ENCODE measurements at regions not wholly inside any gene's neighbourhood (a gene's known extent, or its start where the extent isn't known, plus 50 kb on each side); places are given as distances from the start of the nearest gene placed in this dataset.

- Mint-ChIP-seq H3K4me3 (no peak overlapping the region), H3K36me3 (ENCODE audit: low read depth) (peaks cover 4% of the 10 kb centered on the region), H3K9me3 (peaks cover 11% of the 10 kb centered on the region), H3K4me1 (ENCODE audit: low read depth) (peaks cover 18% of the 10 kb centered on the region), H3K27ac (no peak overlapping the region), H3K27me3 (ENCODE audit: insufficient read depth) (peaks cover 8% of the 10 kb centered on the region)
- DNase-seq (ENCODE audit: low spot score) = peak; percentile 8
- intact Hi-C loops (cut with micrococcal nuclease) = no loop called here
These were observed 166.0 kb upstream of the SP4 start for GRCh38 chr7:21261627-21262594.

GRCh38 chr7:21269021-21269420 is 158.9 kb upstream of the SP4 start:
- no peak for DNase-seq (ENCODE audit: low spot score)
- Mint-ChIP-seq H3K36me3 (ENCODE audit: low read depth) (no peaks in the 10 kb centered on the region), H3K4me1 (ENCODE audit: low read depth) (no peaks in the 10 kb centered on the region), H3K27ac (no peak overlapping the region), H3K27me3 (ENCODE audit: insufficient read depth) (peaks cover under 1% of the 10 kb centered on the region), H3K9me3 (peaks cover 2% of the 10 kb centered on the region), H3K4me3 (no peak overlapping the region)
- intact Hi-C loops (cut with micrococcal nuclease) = no loop called here

DNA sequence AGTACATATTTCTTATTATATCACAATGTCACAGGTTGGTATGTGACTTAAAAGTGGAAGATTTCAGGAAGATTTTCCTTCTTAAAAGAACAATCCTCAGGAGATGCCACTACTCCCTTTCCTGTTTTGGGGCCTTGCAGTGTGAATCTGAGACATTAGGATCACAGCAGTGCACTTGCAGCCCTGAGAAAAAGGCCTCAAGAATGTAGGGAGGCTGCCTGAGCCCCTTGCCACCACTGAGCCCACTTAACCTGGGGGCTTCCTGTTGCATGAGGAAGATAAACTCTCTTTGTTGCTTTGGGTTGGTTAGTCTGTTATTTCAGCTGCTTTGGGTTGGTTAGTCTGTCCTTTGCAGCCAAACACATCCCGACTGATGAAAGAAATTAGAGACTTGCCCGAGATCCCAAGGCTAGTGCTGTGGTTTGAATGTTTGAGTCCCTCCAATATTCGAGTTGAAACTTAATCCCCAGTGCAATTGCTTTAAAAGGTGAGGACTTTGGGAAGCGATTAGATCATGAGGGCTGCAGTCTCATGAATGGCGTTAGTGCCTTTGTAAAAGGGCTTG is 151.3 kb upstream of the SP4 start:
- Mint-ChIP-seq H3K27me3 (ENCODE audit: insufficient read depth) (no peaks in the 10 kb centered on the region), H3K4me3 (no peak overlapping the region), H3K9me3 (peaks cover 6% of the 10 kb centered on the region), H3K27ac (no peak overlapping the region), H3K36me3 (ENCODE audit: low read depth) (peaks cover 5% of the 10 kb centered on the region), H3K4me1 (ENCODE audit: low read depth) (peaks cover 11% of the 10 kb centered on the region)
- DNase-seq (ENCODE audit: low spot score) = no peak
- intact Hi-C loops (cut with micrococcal nuclease) = no loop called here

GRCh38 chr7:21278944-21279343 is 148.9 kb upstream of the SP4 start:
- Mint-ChIP-seq H3K27ac (no peak overlapping the region), H3K36me3 (ENCODE audit: low read depth) (peaks cover 9% of the 10 kb centered on the region), H3K4me1 (ENCODE audit: low read depth) (peaks cover 14% of the 10 kb centered on the region), H3K9me3 (peaks cover 11% of the 10 kb centered on the region), H3K4me3 (no peak overlapping the region), H3K27me3 (ENCODE audit: insufficient read depth) (no peaks in the 10 kb centered on the region)
- DNase-seq (ENCODE audit: low spot score) = no peak
- intact Hi-C loops (cut with micrococcal nuclease) = no loop called here

- Mint-ChIP-seq H3K4me3 (no peak overlapping the region), H3K36me3 (ENCODE audit: low read depth) (peaks cover 9% of the 10 kb centered on the region), H3K27ac (no peak overlapping the region), H3K4me1 (ENCODE audit: low read depth) (peaks cover 14% of the 10 kb centered on the region), H3K9me3 (peaks cover 11% of the 10 kb centered on the region), H3K27me3 (ENCODE audit: insufficient read depth) (no peaks in the 10 kb centered on the region)
- no peak for DNase-seq (ENCODE audit: low spot score)
- intact Hi-C loops (cut with micrococcal nuclease) = no loop called here
These were observed 146.7 kb upstream of the SP4 start for GRCh38 chr7:21281193-21281592.

DNA sequence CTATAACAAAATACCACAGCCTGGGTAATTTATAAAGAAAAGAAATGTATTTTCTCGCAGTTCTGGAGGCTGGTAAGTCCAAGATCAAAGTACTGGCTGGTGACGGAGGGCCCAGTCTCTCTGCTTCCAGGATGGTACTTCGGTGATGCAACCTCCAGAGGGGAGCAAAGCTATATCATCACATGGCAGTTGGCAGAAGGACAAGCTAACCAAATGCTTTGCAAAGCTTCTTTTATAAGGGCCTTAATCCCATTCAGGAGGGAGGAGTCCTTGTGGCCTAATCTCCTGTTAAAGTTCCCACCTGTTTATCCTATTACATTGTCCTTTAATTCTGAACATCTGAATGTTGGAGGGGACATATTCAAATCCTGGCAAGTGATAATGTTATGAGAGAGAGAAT is 134.1 kb upstream of the SP4 start:
- Mint-ChIP-seq H3K27me3 (ENCODE audit: insufficient read depth) (peaks cover 2% of the 10 kb centered on the region), H3K9me3 (no peaks in the 10 kb centered on the region), H3K4me1 (ENCODE audit: low read depth) (no peaks in the 10 kb centered on the region), H3K27ac (no peak overlapping the region), H3K4me3 (no peak overlapping the region), H3K36me3 (ENCODE audit: low read depth) (no peaks in the 10 kb centered on the region)
- intact Hi-C loops (cut with micrococcal nuclease) = no loop called here
- no peak for DNase-seq (ENCODE audit: low spot score)

DNA sequence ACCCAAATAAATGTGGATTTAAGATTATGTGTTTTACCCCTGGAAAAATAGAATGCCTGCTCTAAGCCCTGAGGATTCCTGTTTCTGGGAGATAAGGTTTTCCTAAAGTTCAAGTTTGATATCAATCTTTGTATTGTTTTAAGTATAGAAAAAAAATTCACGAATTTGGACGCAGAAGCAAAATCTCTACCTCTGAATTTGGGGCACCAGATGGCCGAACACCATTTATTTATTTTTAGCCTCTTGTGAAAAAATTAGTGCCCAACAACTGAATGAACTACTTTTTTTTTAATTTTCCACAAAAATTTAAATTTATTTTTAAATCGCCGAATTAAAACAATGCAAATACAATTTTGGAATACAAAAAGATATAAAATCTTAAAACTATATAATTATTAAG is 128.1 kb upstream of the SP4 start:
- intact Hi-C loops (cut with micrococcal nuclease) = no loop called here

GRCh38 chr7:21300692-21301091 is 127.2 kb upstream of the SP4 start:
- DNase-seq (ENCODE audit: low spot score) = no peak
- peaks cover 4% of the 10 kb centered on the region for H3K36me3 Mint-ChIP-seq (ENCODE audit: low read depth)
- H3K4me1 Mint-ChIP-seq (ENCODE audit: low read depth) = peaks cover 7% of the 10 kb centered on the region
- H3K27me3 Mint-ChIP-seq (ENCODE audit: insufficient read depth) = no peaks in the 10 kb centered on the region
- H3K9me3 Mint-ChIP-seq = no peaks in the 10 kb centered on the region
- intact Hi-C loops (cut with micrococcal nuclease) = no loop called here
- no peak overlapping the region for H3K27ac Mint-ChIP-seq
- no peak overlapping the region for H3K4me3 Mint-ChIP-seq

More for the DNA sequence above, 128.1 kb upstream of the SP4 start:
- H3K9me3 Mint-ChIP-seq = no peaks in the 10 kb centered on the region
- peaks cover 3% of the 10 kb centered on the region for H3K36me3 Mint-ChIP-seq (ENCODE audit: low read depth)
- H3K27ac Mint-ChIP-seq = no peak overlapping the region
- H3K4me1 Mint-ChIP-seq (ENCODE audit: low read depth) = no peaks in the 10 kb centered on the region
- DNase-seq (ENCODE audit: low spot score) = no peak
- H3K4me3 Mint-ChIP-seq = no peak overlapping the region
- no peaks in the 10 kb centered on the region for H3K27me3 Mint-ChIP-seq (ENCODE audit: insufficient read depth)

DNA sequence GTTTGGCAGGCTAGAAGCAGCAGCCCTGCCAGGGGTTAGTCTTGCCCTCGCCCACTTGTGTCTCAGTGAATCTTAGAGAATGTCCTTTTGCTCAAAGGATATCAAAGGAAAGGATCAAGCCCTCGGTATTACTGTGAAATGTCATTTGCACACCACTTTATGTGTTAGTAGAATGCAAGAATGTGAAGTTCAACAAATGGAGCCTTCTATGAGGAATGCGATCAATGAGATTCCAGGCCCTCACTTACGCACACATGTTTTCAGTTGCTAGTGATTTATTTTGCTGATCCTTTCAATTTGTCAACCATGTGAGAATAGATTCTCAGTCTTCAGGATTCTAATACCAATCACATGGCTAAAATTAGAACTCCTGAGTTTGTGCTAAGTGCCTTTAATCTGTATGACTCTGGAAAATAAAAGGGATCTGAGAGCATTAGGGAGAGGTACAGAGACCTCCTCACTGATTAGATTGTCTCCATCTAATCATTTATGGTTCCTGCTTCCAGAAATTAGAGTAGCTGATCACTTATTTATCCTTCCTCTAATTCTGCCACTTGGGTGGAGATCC is 123.0 kb upstream of the SP4 start:
- intact Hi-C loops (cut with micrococcal nuclease) = loop anchor here (1.0 kb wide), 3 partner anchors 33 to 122 kb away; no protein-coding TSS in a partner anchor
- H3K36me3 Mint-ChIP-seq (ENCODE audit: low read depth) = peaks cover 13% of the 10 kb centered on the region
- H3K4me1 Mint-ChIP-seq (ENCODE audit: low read depth) = peaks cover 18% of the 10 kb centered on the region
- H3K4me3 Mint-ChIP-seq = no peak overlapping the region
- DNase-seq (ENCODE audit: low spot score) = no peak
- no peak overlapping the region for H3K27ac Mint-ChIP-seq
- H3K9me3 Mint-ChIP-seq = peaks cover 21% of the 10 kb centered on the region
- no peaks in the 10 kb centered on the region for H3K27me3 Mint-ChIP-seq (ENCODE audit: insufficient read depth)

DNA sequence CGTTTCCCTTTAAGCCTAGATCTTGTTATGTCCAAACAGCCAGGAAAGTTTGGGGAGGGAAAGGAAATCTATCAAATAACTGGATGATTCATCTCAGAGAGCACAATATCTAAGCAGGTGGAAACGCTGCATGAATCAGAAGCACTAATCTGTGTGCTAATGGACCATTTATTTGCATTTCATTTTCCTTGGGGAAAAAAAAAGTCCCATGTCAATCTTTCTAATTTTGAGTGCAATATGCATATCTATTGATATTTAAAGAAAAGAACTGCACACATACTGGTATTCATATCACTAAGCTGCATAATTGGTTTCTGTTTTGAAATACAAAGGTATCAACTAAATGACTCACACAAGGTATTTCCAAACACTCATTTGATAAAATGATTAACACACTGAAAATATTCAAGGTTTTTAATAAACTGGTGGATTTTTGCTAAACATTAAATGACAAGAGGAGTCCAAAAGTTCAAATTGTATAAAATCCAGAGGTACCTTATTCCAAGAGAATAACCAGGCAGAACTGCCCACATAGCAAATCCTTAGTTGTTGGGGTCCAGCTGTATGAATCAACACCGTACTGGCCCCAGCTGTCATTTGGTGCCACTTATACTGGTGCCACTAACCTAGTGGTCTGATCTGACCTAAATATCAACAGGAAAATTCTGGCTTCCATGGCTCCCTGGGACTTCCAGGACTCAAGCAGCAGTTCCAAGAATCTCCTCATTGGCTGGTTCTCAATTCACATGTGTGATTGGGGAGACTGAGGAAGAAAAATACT is 122.2 kb upstream of the SP4 start:
- Mint-ChIP-seq H3K4me1 (ENCODE audit: low read depth) (peaks cover 18% of the 10 kb centered on the region), H3K4me3 (no peak overlapping the region), H3K9me3 (peaks cover 23% of the 10 kb centered on the region), H3K36me3 (ENCODE audit: low read depth) (peaks cover 12% of the 10 kb centered on the region), H3K27me3 (ENCODE audit: insufficient read depth) (no peaks in the 10 kb centered on the region), H3K27ac (no peak overlapping the region)
- intact Hi-C loops (cut with micrococcal nuclease) = loop anchor here (1.0 kb wide), 3 partner anchors 33 to 122 kb away; no protein-coding TSS in a partner anchor
- no peak for DNase-seq (ENCODE audit: low spot score)

DNA sequence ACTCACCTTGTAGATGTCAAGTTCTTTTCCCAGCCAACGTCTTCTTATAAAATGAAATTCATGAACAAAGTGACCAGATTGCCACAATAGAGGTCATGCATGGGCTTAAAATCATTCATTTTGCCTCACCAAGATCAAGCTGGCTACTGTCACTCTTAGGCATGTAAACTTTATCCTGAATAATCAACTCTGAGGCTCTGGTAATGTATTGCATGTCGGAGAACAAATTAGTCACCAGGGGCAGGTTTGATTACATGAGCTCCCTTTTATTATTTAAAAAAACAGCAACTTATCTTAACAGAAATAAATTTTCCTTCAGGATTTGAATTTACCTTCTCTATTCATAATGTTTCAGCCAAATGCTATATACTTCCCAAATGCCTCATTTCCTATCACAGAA is 112.9 kb upstream of the SP4 start:
- Mint-ChIP-seq H3K4me3 (no peak overlapping the region), H3K27me3 (ENCODE audit: insufficient read depth) (peaks cover 12% of the 10 kb centered on the region), H3K9me3 (peaks cover 23% of the 10 kb centered on the region), H3K4me1 (ENCODE audit: low read depth) (no peaks in the 10 kb centered on the region), H3K27ac (no peak overlapping the region), H3K36me3 (ENCODE audit: low read depth) (peaks cover 3% of the 10 kb centered on the region)
- intact Hi-C loops (cut with micrococcal nuclease) = no loop called here
- DNase-seq (ENCODE audit: low spot score) = no peak

DNA sequence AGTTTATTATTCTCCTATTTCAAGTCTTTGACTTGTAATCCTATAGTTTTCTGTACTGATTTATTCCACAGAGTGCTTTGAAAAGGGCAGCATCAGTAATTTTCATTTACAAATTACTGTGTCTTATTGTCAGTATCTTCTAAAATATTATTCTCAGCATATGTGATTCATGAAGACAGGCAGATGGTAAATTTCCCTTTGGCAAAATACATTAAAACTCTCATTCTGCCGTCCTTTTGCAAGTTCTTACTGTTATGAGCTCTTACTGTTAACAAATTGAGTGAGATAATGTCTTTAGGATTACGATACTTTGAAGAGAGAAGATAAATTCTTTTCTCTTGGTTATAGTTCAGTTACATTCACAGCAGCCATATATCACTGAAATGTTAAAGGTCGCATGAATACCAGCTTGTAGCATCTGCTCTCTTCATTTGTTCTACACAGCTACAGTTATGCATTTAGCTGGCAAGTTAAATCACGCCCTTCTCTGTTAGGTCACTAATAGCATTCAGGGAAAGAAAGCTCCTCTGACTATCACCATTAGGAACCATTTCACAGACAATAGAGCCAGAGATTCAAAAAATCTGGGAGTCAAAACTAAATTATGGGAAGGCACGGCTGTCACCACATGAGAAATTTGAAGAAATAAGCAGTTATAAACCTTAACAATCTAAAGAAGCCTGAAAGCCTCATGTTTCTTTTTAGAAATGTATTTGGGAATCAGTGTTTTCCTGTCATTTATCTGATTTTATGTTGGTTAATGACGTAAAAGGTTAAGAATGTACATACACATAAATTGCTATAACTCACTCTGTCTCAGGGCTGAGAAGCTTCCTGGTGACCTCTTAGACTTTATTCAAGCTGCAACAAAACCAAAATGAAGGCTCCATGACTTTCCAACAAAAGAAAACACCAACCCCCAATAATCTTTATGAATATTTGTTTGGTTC is 109.6 kb upstream of the SP4 start:
- Mint-ChIP-seq H3K9me3 (peaks cover 3% of the 10 kb centered on the region), H3K27ac (no peak overlapping the region), H3K4me3 (no peak overlapping the region), H3K4me1 (ENCODE audit: low read depth) (no peaks in the 10 kb centered on the region), H3K27me3 (ENCODE audit: insufficient read depth) (peaks cover 8% of the 10 kb centered on the region), H3K36me3 (ENCODE audit: low read depth) (no peaks in the 10 kb centered on the region)
- DNase-seq (ENCODE audit: low spot score) = no peak
- intact Hi-C loops (cut with micrococcal nuclease) = no loop called here
